HG03521 (cell line): ENCODE measurements at regions not wholly inside any gene's neighbourhood (a gene's known extent, or its start where the extent isn't known, plus 50 kb on each side); places are given as distances from the start of the nearest gene placed in this dataset.
"Not testable (repeated sequence)": the region's sequence is repeated elsewhere in the genome, so short reads cannot be mapped to it uniquely, and the experiment has no call there.

ENCODE experiments used
- ATAC-seq: cut with Tn5 transposase; IDR thresholded peaks from one replicate; pipeline ENCODE4 v1.9.1; 2021; ENCODE audit warnings: mild to moderate bottlenecking, moderate library complexity; ENCODE audit not compliant: unreplicated experiment

DNA sequence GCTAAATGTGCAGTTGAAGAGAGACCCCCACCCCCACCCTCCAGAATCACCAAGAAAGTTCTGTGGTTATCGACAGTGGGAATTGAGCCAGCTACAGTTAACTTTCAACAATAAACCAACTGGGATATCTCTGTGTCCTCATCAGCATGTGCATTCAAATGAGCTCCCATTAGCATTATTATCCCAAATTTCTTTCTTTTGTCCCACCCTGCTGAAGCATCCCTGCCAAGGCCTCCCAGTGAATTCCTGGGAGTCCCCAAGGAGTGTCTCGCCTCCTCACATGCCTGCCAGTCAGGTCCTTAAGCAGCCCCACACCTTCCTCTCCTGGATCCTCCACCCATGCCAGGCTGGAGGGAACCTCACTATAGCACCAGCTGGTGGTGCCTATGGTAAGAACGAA, 422.1 kb upstream of the HNRNPA3 start:
- ATAC-seq = no peak

DNA sequence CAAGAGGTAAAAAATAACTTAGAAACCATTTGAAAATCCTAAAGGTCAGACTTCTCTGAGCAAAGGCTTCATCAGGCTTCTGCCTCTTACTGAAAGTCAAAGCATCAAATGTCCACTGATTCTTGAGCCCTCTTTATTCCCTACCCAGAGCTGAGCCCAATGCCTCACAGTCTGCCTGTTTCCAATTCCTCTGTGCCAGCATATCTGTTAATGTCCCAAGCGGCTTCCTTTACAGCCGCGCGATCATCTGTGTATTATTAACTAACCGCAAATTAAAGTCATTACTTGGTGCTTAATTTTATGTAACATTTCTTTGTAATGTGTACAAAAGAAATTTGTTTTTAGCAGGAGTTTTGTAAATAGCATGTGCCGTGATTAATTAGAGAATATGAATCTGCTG, 418.8 kb upstream of the HNRNPA3 start:
- no peak for ATAC-seq

DNA sequence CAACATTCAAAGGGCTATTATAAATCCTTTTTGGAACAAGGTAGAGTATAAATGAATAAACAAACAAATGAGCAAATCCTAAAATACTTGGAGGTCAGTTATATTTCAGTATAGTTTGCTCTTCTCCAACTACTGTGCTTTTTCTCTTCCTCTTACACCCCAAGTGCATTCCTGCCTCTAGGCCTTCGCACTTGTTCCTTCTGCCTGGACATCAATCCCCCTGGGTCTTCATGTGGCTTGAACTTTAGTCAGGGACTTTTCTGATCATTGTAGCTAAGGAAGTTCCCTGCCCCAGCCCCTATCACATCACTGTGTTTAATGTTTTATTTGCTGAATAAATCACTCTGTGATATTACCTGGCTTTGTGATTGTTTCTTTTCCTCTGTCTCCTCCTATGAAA, 418.2 kb upstream of the HNRNPA3 start:
- ATAC-seq = no peak

DNA sequence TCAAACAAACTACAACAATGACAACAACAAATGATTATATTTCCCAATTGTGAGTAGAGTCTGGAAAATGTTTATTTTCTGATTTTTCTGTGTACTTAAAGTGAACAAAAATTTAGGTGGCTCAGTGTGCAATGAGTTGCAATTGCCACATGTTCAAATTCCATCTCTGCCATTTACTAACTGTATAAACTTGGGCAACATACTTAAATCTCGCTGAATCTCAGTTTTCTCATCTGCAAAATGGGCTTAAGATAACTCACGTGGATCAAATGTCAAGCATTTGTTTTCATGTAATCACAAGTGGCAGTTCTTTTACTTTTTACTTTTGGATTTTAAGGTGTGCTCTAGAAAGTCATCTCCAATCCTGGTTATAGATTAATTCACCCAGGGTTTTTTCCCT, 416.8 kb upstream of the HNRNPA3 start:
- ATAC-seq = no peak

DNA sequence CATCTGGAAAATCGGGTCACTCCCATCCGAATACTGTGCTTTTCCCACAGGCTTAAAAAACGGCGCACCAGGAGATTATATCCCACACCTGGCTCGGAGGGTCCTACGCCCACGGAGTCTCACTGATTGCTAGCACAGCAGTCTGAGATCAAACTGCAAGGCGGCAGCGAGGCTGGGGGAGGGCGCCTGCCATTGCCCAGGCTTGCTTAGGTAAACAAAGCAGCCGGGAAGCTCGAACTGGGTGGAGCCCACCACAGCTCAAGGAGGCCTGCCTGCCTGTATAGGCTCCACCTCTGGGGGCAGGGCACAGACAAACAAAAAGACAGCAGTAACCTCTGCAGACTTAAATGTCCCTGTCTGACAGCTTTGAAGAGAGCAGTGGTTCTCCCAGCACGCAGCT, 415.9 kb upstream of the HNRNPA3 start:
- ATAC-seq = not testable (repeated sequence)

DNA sequence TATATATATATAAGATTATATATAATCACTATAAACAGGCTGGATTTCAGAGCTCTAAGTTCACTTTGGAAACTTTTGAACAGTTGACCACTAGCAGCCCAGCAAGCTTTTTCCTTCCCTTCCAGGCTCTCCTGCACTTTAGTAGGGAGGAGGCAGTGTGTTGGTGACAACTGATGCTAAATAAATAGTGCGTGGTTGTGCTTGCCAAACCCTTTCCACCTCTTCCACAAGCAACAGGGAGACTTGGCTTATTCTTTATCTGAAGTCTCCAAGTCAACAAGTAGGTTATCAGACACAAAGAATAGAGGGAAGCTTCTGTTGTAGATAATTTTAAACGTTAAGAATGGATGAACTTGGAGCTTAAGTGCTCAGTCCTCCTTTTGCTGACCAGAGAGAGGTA, 408.2 kb upstream of the HNRNPA3 start:
- ATAC-seq = no peak

DNA sequence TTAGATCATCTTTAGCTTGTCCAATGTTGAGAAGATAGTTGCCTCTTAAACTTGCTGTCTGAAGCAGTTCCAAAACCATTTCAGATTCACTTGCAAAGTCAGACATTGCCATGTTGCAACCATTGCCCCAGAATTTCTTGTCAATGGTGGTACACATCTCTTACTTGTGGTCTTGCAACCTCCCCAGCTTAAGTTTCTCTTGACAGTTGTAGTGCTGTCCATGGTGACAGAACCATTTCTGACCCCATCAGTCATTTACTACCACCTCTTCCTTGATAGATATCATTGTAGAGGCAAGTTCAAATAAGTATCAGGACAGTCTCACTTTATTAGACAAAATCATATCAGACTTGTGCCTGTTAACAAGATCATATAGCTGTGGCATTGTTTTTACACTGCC, 407.2 kb upstream of the HNRNPA3 start:
- ATAC-seq = no peak

DNA sequence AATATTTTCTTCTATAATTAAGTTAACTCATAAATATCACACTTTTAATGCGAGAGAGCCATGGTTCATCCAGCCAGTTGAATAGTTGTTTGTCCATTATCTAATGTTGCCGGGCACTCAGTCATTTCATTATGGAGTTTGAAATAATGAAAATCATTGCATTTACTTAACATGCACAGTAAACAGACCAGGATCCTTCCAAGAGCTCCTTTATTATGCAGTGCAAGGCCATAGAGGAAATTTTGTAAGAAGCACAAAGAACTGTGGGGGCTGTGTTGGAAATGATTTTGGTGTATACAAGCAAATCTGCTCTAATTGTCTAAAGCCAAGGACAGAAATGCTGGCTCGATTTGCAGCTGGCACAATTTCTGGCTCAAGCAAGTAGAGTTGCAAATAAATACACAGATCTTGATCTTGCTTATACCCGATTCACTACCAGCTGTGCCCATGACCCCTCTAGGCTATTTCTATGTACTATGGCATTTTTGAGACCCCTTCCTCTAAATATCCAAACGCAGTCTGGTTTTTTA, 400.3 kb upstream of the HNRNPA3 start:
- no peak for ATAC-seq

DNA sequence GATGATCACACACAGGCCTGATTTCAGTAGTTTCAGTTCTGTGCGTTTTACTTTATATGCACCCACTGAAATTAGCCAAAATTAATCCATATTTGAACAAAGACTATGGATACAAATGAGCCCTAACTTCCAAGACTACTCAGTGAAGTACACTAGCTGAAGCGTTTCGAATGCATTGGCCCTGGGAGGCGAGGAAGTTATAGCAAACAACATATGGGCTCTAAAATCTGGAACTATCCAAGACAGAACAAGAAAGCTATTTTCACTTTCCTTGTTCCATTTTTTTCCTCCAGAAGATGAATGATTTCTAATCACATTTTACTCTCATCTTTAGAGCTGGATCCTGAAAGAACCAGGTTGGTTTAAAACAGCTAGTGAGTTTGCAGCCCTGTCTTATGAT, 399.4 kb upstream of the HNRNPA3 start:
- ATAC-seq = no peak

DNA sequence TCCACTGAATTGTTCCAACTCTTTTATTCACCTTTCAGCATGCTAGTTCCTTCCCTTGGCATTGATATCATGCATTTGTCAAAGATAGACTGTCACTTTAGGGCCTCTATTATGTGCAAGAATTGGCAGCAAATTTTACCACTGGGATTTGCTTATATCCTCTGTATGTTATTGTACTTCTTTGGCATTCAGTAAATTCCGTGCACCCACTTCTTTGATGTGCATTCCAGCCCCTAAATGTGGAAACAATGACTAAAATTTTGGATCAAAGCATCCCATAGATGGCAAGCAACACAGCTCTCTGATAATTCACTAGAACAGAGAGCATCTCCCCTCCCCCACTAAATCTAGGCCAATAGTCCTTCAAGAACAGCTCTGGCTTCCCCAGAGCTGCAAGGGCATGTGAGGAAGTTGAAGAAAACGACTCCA, 399.0 kb upstream of the HNRNPA3 start:
- no peak for ATAC-seq

DNA sequence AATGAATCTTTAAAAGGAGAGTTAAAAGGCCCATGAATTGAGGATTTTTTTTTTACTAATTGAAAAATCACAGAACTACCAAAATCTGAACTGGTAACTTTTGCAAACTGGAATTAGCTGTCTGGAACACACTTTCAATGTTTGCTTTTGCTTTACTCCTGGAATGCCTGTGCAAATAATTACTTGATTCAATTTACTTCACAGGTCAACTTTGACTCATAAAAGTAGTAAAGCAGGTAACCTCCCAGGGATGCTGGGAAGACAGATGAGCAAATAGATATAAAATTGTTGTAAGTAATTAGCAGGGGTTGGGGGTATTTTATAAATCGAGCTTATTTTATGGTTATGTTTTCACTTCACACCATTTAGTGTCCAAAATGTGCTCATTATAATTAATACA, 398.3 kb upstream of the HNRNPA3 start:
- ATAC-seq = no peak

DNA sequence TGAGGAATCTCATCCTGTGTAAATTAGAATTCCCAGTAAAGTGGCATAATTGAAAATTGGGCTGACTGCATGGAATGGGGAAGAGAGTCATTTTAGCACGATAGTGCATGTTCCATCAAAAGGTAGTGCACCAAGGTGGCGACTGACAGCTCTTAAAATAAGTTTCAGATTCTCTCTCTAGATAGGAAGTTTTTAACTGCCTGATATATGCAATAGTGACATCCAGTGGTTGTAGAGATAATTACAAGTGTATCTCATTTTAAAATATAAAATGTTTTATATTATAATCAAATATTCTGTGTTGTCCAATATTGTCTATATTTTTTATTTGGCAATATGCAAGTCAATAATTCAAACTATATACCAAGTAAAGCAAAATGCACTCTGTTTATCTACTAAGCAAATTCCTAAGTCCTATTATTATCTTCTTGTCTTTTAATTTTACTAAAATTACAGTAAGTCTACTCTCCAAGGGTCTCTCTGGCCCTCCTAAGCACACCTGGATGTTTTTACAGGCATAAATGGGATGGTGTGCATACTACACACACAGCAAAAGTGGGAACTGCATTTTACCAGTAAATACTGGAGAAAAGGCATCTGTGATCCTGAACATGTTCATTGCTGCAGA, 397.7 kb upstream of the HNRNPA3 start:
- ATAC-seq = no peak

DNA sequence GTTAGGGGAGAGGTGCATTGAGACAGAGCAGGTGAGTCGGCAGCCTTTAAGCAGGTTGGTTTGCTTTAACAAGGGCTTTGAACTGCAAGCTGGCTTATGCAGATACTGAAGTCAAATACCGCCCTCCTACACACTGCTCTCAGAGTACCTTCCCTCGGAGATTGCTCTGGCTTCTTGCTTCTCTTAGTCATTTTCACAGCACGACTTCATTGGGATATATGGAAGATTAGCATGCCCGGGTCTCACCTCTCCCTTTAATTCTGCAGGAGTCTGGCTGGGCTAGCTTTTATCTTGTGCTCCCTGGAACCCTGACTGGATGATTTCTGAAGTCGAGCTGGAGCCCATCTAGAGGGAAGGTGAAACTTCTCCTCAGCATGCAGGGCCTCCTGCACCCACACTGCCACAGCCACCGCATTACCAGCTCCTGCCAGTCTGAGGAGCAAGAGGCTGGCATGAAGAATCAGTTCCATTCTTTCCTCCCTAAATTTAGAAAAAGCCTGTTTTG, 395.5 kb upstream of the HNRNPA3 start:
- no peak for ATAC-seq

DNA sequence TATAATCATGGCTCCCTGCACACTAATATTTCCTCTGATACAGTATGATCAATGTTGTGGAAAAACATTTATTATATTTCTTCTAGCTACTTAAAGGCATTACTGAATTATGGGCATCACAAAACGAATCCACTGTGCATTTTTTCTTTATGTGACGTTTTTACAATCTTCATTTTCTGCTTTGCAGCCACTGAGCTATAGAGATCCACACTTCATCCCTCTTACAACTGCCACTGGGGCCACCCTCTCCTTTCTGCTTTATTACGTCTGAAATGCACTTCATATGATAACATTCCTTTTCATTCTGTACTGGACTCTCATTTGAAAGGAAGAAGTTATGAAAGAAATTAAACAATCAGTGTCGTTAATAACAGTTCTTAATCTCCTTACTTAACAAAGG, 394.5 kb upstream of the HNRNPA3 start:
- no peak for ATAC-seq

DNA sequence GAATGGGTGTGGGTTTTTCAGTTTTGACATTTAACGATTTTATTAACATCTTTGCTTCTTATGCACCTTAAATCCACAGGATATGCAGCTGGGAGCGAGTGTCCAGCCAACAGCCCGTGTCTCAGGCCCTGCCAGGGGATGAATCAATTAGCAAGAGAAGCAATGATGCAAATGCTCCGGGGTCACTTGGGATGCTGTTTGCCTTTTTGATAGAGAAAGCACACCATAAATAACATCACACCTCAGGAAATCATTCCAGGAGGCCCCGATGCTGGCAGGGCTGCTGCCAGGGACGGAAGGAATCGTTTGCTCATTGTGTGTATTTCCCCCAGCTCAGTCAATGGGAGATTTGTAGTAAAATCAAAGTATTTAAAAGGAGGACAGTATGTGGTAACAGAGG, 394.0 kb upstream of the HNRNPA3 start:
- no peak for ATAC-seq

DNA sequence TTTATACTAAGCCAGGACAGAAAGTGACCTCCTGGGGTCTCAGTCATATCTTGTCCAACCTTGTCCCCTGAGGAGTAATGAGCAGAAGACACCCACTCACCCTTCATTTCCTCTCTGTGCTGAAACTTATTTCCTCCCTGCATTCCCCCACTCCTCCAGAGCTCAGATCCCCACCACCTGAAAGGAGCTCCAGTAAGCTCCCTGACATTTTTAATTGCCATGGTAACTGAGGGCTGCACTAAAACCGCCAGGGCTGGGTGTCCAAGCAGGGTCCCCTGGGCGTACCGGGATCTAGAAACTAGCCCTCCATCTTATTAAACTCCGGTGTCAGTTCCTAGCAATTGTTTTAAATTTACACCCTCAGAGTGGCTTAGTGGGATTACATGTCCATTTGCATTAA, 393.3 kb upstream of the HNRNPA3 start:
- no peak for ATAC-seq

DNA sequence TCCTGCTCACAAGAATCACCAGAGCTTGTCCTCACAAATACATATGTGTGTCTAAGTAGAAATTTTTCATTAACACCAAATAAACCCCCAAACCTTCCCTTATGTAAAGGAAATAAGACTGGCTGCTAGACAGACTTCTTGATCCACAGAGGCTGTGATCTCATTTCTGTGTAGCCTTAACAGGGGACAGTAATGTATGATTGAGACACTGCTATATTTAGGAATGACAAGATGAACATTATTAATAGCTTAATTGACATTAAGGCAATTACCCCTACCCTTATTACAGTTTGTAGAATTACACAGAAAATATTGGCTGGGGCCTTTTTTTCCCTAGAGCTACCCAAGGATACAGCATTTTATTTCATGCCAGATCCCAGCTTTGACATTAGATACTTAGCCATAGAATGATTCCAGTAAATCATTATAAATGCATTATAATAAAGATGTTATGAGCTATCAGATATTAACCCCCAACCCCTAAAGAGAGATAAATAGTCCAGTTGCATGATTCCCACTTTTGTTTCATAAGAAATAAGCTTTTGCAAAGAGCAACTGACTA, 392.1 kb upstream of the HNRNPA3 start:
- no peak for ATAC-seq

DNA sequence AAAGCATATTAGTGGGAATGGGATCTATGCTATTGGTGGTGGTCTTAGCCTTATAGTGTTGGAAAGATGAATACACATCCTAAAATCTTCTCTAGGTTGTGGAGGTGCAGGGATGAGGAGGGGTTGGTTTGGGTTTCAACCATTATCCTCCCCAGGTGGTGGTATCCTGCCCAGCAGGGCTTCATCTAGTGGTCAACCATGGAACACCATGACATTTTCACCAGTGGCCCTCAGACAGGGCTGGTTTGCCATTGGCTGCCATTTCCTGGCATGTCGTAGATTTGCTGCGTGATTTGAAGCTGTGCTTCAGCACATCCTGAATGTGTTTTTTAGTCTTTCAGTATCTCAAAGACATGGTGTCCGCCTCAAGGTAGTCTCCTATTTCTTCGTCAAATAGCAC, 391.2 kb upstream of the HNRNPA3 start:
- ATAC-seq = no peak

DNA sequence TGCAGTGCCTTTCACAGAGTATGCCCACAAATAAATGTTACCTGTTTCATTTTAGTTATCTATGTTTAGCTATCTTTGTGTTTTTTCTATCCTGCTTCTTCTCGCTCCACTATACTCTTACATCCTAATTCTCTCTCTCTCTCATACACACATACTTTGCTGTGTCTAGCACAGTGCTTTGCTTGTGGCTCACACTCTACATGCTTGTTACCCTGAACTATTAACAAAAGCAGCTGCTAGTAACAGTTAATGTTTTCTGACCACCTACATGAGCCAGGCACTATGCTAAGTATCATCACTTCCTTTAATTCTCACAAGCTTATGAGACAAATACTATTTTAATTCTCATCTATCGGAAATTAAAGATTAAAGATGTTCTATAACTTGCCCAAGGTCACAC, 390.5 kb upstream of the HNRNPA3 start:
- ATAC-seq = no peak

DNA sequence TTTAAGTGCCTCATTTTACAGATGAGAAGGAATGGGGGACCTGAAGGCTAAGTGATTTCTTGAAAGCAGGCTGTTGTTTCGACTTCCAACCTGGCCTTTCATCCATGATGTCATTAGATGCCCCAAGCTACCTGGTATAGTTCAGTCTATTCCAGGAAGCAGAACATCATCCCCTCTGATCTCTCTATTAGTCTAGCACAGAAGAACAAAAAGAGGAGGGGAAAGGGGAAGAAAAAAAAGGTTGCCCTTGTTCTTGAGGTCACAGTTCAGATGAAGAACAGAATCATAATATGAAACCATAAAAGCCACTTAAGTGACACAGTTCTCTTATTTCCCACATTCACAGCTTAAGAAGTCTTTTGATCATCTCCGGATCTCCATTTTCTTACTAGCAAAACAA, 386.2 kb upstream of the HNRNPA3 start:
- no peak for ATAC-seq

DNA sequence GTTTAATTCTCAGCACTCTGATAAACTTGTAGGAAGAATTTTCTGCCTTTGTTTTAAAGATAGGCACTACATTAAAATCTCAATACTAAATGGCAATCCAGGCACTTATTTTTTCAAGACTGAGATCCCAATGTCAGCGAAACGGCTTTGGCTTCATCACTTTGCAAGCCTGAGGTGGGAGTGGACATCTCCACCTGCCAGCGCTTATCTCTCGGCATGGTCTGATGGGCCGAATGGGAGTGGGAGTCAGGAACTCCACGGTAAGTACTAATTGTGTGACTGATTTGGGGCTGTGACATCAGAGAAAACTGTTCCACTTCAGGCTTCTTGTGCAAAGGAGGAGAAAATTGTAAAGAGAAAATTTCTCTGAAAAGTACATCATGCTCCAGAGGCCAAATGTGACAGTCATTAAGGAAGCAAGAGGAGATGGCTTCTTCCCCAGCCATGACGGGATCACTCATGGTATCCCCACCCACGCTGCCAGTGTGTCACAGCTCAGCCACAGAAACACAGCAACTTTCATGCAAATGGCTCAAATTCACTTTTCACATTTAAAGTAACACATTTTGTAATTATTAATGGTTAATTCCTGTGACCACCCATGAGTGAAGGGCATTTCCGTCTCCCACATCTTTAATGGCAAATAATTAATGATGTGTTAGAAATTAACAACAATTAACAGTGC, 385.5 kb upstream of the HNRNPA3 start:
- no peak for ATAC-seq

DNA sequence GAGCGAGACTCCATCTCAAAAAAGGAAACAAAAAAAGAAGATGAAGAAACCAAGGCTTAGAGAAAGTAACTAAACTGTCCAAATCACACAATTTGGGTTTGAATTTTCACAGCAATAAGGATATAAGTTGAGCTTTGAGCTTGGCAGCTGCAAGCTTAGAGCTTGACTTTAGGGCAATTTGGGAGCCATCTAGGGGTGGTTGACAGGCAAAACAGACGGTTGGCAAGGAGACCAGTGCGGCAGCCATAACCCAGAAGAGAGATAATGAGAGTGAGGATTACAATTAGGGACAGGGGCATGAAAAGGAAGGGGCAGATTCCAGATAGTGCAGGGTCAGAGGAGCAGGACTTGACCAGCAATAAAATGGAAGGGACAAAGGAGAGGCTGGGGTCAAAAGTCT, 382.2 kb upstream of the HNRNPA3 start:
- peak; percentile 72 for ATAC-seq
